HepG2 (cell line): ENCODE measurements at regions not wholly inside any gene's neighbourhood (a gene's known extent, or its start where the extent isn't known, plus 50 kb on each side); places are given as distances from the start of the nearest gene placed in this dataset.

Experiments used
- ARID4A ChIP-seq: sonication (generic); formaldehyde crosslinking; IDR thresholded peaks from 2 replicates; pipeline ENCODE4 v1.5.0; 2020; ENCODE audit warnings: mild to moderate bottlenecking, missing genetic modification reagents, borderline replicate concordance
- CENPBD1 ChIP-seq: sonication (generic); formaldehyde crosslinking; IDR thresholded peaks from 2 replicates; pipeline ENCODE4 v1.8.0; 2022; ENCODE audit warnings: missing genetic modification reagents, low read depth, mild to moderate bottlenecking, borderline replicate concordance
- DR1 ChIP-seq: sonication (generic); formaldehyde crosslinking; IDR thresholded peaks from 2 replicates; pipeline ENCODE4 v1.8.0; 2021; ENCODE audit warnings: mild to moderate bottlenecking, missing genetic modification reagents, inconsistent platforms
- ELF4 ChIP-seq: sonication (generic); formaldehyde crosslinking; IDR thresholded peaks from 2 replicates; pipeline ENCODE4 v1.5.0; 2020; ENCODE audit warnings: missing genetic modification reagents, mild to moderate bottlenecking, moderate library complexity, borderline replicate concordance
- HMG20B ChIP-seq: conservative IDR thresholded peaks from 2 replicates; pipeline ENCODE4 v1.6.1; 2016; ENCODE audit warnings: missing genetic modification reagents, missing compliant biosample characterization
- IRX3 ChIP-seq: sonication (generic); formaldehyde crosslinking; IDR thresholded peaks from 2 replicates; pipeline ENCODE4 v1.8.1; 2023; ENCODE audit warnings: mild to moderate bottlenecking, low read depth, missing genetic modification reagents, borderline replicate concordance
- MED1 ChIP-seq: sonication (generic); formaldehyde crosslinking; IDR thresholded peaks from 2 replicates; pipeline ENCODE4 v1.4.0; 2020; ENCODE audit warnings: missing genetic modification reagents
- POLR2G ChIP-seq: fragments of 200-400 bp; formaldehyde crosslinking; IDR thresholded peaks from 2 replicates; pipeline ENCODE4 v1.6.1; 2018; ENCODE audit warnings: mild to moderate bottlenecking, low read depth, low read length, moderate library complexity
- RXRB ChIP-seq: IDR thresholded peaks from 2 replicates; pipeline ENCODE4 v1.6.1; 2016; ENCODE audit warnings: borderline replicate concordance, missing genetic modification reagents, missing compliant biosample characterization
- SCMH1 ChIP-seq: sonication (generic); formaldehyde crosslinking; IDR thresholded peaks from 2 replicates; pipeline ENCODE4 v1.9.0; 2021; ENCODE audit warnings: missing genetic modification reagents, mild to moderate bottlenecking, borderline replicate concordance
- TEAD3 ChIP-seq: optimal IDR thresholded peaks from 2 replicates; pipeline ENCODE3; 2016; ENCODE audit warnings: borderline replicate concordance
- ZEB1 ChIP-seq: IDR thresholded peaks from 2 replicates; pipeline ENCODE4 v1.6.1; 2012; ENCODE audit warnings: mild to moderate bottlenecking, low read depth, inconsistent platforms; ENCODE audit not compliant: insufficient replicate concordance
- ZNF687 ChIP-seq: sonication (generic); formaldehyde crosslinking; IDR thresholded peaks from 2 replicates; pipeline ENCODE4 v1.5.1; 2020; ENCODE audit warnings: mild to moderate bottlenecking, missing genetic modification reagents, moderate library complexity
- ZNF747 ChIP-seq: sonication (generic); formaldehyde crosslinking; IDR thresholded peaks from 2 replicates; pipeline ENCODE4 v1.8.1; 2023; ENCODE audit warnings: missing genetic modification reagents, mild to moderate bottlenecking, borderline replicate concordance
- ZNF75D ChIP-seq: sonication (generic); formaldehyde crosslinking; IDR thresholded peaks from 2 replicates; pipeline ENCODE4 v1.8.1; 2023; ENCODE audit warnings: missing genetic modification reagents, mild to moderate bottlenecking, borderline replicate concordance
- ZNF879 ChIP-seq: sonication (generic); formaldehyde crosslinking; IDR thresholded peaks from 2 replicates; pipeline ENCODE4 v1.8.1; 2023; ENCODE audit warnings: missing genetic modification reagents
- TF ChIP-seq, protein P1 (sequence below): sonication (generic); formaldehyde crosslinking; IDR thresholded peaks from 2 replicates; pipeline ENCODE4 v1.4.0; 2020; ENCODE audit warnings: missing genetic modification reagents
- TF ChIP-seq, protein P2 (sequence below): IDR thresholded peaks from 2 replicates; pipeline ENCODE4 v1.6.1; 2012; ENCODE audit warnings: inconsistent platforms

DNA sequence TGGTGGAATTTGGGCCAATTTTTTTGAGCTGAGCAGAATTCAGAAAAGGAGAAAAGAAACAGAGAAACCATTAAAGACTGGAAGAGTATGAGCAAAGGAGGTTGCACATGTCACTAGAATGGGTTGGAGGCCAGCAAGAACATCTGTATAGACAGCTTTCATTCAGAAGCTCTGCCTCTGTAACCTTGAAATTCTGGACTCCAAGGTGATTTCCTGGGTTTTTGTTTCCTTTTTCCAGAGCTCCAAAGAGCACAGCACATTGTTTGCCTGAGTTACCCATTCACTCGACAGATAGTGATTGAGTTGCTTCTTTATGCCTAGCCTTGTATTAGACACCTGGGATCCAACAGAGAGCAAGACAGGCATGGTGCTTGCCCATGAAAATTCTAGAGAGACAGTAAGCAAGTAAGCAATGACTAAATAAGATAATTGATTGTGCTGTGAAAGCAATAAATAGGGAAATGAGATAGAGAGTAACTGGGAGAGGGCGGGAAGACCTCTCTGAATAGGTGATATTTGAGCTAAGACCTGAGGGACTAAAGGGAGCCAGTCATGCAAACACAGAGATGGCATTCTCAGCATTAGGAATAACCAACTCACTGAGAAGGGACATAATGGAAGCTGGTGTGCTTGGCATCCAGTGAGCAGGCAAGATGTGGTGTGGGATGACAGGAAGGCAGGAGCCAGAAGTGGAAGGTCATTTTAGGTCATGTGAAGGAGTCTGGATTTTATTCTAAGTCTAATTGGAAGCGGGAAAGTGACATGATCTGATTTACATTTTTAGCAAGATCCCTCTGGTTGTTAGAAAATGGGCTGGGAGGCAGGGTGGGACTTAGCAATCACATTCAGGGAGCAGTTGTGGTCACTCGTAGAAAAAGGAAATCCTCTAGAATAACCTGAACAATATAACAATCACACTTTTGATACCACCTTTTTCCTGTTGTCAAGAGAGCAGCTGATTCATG, 197.5 kb downstream of the HS3ST3A1 start (continued):
- TF ChIP-seq, protein P1, sequence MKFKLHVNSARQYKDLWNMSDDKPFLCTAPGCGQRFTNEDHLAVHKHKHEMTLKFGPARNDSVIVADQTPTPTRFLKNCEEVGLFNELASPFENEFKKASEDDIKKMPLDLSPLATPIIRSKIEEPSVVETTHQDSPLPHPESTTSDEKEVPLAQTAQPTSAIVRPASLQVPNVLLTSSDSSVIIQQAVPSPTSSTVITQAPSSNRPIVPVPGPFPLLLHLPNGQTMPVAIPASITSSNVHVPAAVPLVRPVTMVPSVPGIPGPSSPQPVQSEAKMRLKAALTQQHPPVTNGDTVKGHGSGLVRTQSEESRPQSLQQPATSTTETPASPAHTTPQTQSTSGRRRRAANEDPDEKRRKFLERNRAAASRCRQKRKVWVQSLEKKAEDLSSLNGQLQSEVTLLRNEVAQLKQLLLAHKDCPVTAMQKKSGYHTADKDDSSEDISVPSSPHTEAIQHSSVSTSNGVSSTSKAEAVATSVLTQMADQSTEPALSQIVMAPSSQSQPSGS: 0 out of 2 replicates have a peak, but pooled peaks have one; percentile 53
- TF ChIP-seq ZEB1: peak; percentile 12
- peak; percentile 48; the same call in 1 of the 2 replicates for TF ChIP-seq RXRB (CRISPR knock-in tag)
- TF ChIP-seq DR1: no peak
- no peak for TF ChIP-seq ZNF75D
- TF ChIP-seq CENPBD1 (CRISPR knock-in tag): no peak
- peak; percentile 66; the same call in 1 of the 2 replicates for TF ChIP-seq POLR2G
- TF ChIP-seq SCMH1 (CRISPR knock-in tag): no peak
- no peak for TF ChIP-seq ELF4 (CRISPR knock-in tag)
- TF ChIP-seq IRX3: no peak
- no peak for TF ChIP-seq HMG20B (CRISPR knock-in tag)
- peak; percentile 94 for TF ChIP-seq MED1 (CRISPR knock-in tag)
- TF ChIP-seq ARID4A (CRISPR knock-in tag): peak; percentile 35; the same call in 1 of the 2 replicates
- peak; percentile 47 for TF ChIP-seq TEAD3 (CRISPR knock-in tag)
- TF ChIP-seq ZNF879 (CRISPR knock-in tag): no peak
- no peak for TF ChIP-seq ZNF747 (CRISPR knock-in tag)
- TF ChIP-seq, protein P2, sequence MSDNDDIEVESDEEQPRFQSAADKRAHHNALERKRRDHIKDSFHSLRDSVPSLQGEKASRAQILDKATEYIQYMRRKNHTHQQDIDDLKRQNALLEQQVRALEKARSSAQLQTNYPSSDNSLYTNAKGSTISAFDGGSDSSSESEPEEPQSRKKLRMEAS: no peak; the same call in 1 of the 2 replicates
- TF ChIP-seq ZNF687 (CRISPR knock-in tag): no peak
